DMS114 treated with DMSO at 0.1 percent for 48 hours (cell line): ENCODE measurements at regions not wholly inside any gene's neighbourhood (a gene's known extent, or its start where the extent isn't known, plus 50 kb on each side); places are given as distances from the start of the nearest gene placed in this dataset.
A peak's percentile ranks its signal among the peaks of the same experiment; 100 is the strongest.

Source experiments
- DNase-seq: peaks from one replicate; lab custom pipeline; 2025; ENCODE audit not compliant: unreplicated experiment; lab: John Stamatoyannopoulos, UW

GRCh38 chr7:130960208-130960988 lies 226.4 kb upstream of the KLF14 start:
- DNase-seq = no peak

- DNase-seq = no peak
Observed at GRCh38 chr7:130961128-130961601, 227.2 kb upstream of the KLF14 start.

- DNase-seq = no peak
Observed at GRCh38 chr7:130962109-130962508, 228.1 kb upstream of the KLF14 start.

- no peak for DNase-seq
Observed at GRCh38 chr7:130963339-130963738, 229.3 kb upstream of the KLF14 start.

- DNase-seq = no peak
Observed at GRCh38 chr7:130965515-130965914, 231.5 kb upstream of the KLF14 start.

- DNase-seq = no peak
Observed at GRCh38 chr7:130966246-130967009, 232.4 kb upstream of the KLF14 start.

- DNase-seq = no peak
Observed at GRCh38 chr7:130970196-130970595, 236.2 kb upstream of the KLF14 start.

- no peak for DNase-seq
Observed at GRCh38 chr7:130970696-130971095, 236.7 kb upstream of the KLF14 start.

- DNase-seq = no peak
Observed at GRCh38 chr7:130971297-130971696, 237.3 kb upstream of the KLF14 start.

GRCh38 chr7:130972201-130972600 lies 238.2 kb upstream of the KLF14 start:
- no peak for DNase-seq

- DNase-seq = no peak
Observed at GRCh38 chr7:130973637-130974036, 239.6 kb upstream of the KLF14 start.

- DNase-seq = no peak
Observed at GRCh38 chr7:130974169-130974568, 240.2 kb upstream of the KLF14 start.

GRCh38 chr7:130974794-130975193 lies 240.8 kb upstream of the KLF14 start:
- DNase-seq = no peak

- no peak for DNase-seq
Observed at GRCh38 chr7:130975731-130976130, 241.7 kb upstream of the KLF14 start.

GRCh38 chr7:130982160-130982638 lies 248.2 kb upstream of the KLF14 start:
- DNase-seq = peak; percentile 17

GRCh38 chr7:130982651-130983050 lies 248.6 kb upstream of the KLF14 start:
- DNase-seq = no peak

- no peak for DNase-seq
Observed at GRCh38 chr7:130985361-130985760, 251.4 kb upstream of the KLF14 start.

GRCh38 chr7:130986261-130986690 lies 252.3 kb upstream of the KLF14 start:
- DNase-seq = no peak

- no peak for DNase-seq
Observed at GRCh38 chr7:130987092-130987491, 253.1 kb upstream of the KLF14 start.

GRCh38 chr7:130988443-130988842 lies 254.4 kb upstream of the KLF14 start:
- no peak for DNase-seq

GRCh38 chr7:130989101-130989795 lies 255.2 kb upstream of the KLF14 start:
- DNase-seq = no peak
